ENCODE measurements at regions not wholly inside any gene's neighbourhood (a gene's known extent, or its start where the extent isn't known, plus 50 kb on each side); places are given as distances from the start of the nearest gene placed in this dataset.

DNA sequence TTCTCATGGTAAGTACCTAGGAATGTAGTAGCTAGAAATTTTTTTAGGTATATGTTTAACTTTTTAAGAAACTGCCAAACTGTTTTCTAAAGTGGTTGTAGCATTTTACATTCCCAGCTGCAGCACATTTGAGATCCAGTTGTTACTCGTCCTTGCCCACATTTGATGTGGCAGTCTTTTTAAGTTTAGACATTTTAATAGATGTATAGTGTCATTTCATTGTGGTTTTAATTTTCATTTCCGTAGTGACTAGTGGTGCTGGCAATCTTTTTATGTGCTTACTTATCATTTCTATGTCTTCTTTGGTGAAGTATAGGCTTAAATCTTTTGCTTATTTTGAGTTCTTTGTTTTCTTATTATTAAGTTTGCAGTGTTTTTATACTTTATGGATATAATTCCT is 171.6 kb downstream of the GAS1 start:
- TF ChIP-seq POLR2A (IDR thresholded peaks at IDR 0.05; ENCODE audit: low read length): no peak
- no peak for TF ChIP-seq GATA1 (IDR thresholded peaks at IDR 0.05; ENCODE audit: low read depth, low read length)

Data from erythroblast (primary cell).